ENCODE measurements at regions not wholly inside any gene's neighbourhood (a gene's known extent, or its start where the extent isn't known, plus 50 kb on each side); places are given as distances from the start of the nearest gene placed in this dataset.

DNA sequence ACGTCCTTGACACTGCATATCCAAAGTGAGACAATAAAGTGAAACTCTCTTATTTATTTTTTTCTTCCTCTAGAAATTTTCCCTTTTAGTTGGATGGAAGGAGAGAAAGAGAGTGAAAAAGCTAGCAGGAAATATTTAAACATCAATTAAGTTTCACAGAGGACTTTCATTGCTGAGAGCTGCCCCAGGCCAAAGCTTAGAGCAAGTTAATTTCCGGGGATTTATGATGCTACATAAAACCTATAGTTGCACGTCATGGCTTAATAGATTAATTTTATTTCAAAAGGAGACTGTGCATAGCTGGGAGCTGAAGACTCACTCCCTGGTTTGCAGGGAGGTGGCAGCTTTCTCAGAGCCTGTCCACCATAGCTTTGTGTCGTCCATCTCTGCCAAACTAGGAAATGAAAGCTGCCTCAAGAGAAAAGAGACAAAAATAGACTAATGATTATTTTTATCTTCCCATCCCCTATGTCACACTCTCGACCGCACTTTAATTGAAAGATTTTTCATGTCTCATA is 323.3 kb upstream of the RAB6C start:
- DNase-seq (ENCODE audit: low read depth) = no peak
- H3K4me3 ChIP-seq (replicated peaks; ENCODE audit: low read depth, low read length) = no peak overlapping the region
- TF ChIP-seq, protein P1, sequence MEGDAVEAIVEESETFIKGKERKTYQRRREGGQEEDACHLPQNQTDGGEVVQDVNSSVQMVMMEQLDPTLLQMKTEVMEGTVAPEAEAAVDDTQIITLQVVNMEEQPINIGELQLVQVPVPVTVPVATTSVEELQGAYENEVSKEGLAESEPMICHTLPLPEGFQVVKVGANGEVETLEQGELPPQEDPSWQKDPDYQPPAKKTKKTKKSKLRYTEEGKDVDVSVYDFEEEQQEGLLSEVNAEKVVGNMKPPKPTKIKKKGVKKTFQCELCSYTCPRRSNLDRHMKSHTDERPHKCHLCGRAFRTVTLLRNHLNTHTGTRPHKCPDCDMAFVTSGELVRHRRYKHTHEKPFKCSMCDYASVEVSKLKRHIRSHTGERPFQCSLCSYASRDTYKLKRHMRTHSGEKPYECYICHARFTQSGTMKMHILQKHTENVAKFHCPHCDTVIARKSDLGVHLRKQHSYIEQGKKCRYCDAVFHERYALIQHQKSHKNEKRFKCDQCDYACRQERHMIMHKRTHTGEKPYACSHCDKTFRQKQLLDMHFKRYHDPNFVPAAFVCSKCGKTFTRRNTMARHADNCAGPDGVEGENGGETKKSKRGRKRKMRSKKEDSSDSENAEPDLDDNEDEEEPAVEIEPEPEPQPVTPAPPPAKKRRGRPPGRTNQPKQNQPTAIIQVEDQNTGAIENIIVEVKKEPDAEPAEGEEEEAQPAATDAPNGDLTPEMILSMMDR (IDR thresholded peaks at IDR 0.05; ENCODE audit: low read length, missing control alignments) = no peak

DNA sequence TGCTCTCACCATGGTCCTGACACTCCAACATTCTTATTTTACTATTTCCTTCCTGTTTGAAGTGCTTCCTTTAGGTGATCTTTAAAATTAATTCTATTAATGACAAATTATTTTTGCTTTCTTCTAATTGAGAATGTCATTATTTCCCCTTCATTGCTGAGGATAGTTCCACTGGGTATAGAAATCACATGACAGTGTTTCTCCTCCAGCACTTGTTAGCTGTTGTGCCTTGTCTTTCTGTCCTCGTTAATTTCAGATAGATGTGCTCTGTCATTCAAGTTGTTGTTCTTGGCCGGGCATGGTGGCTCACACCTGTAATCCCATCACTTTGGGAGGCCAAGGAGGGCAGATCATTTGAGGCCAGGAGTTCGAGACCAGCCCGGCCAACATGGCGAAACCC is 321.0 kb upstream of the RAB6C start:
- no peak overlapping the region for H3K4me3 ChIP-seq (replicated peaks; ENCODE audit: low read depth, low read length)
- TF ChIP-seq, protein P1 (IDR thresholded peaks at IDR 0.05; ENCODE audit: low read length, missing control alignments) = no peak
- no peak for DNase-seq (ENCODE audit: low read depth)

- no peak for DNase-seq (ENCODE audit: low read depth)
- no peak overlapping the region for H3K4me3 ChIP-seq (replicated peaks; ENCODE audit: low read depth, low read length)
- TF ChIP-seq, protein P1 (IDR thresholded peaks at IDR 0.05; ENCODE audit: low read length, missing control alignments) = no peak
These were observed 317.5 kb upstream of the RAB6C start for GRCh38 chr2:129661935-129662334.

DNA sequence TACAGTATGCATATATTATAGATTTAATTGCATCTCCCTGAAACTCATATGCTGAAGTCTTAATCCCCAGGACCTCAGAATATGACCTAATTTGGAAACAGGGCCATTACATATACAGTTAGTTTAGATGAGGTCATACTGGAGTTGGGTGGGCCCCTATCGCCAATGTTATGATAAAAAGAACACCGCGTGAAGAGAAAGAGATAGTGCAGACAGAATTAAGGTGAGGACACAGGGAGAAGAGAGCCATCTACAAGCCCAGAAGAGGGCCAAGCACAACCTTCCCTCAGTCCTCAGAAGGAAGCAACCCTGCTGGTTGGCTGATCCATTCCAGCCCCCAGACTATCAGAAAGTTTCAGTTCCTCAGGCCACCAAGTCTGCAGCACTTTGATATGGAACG is 311.9 kb upstream of the RAB6C start:
- no peak for DNase-seq (ENCODE audit: low read depth)
- no peak overlapping the region for H3K4me3 ChIP-seq (replicated peaks; ENCODE audit: low read depth, low read length)
- TF ChIP-seq, protein P1 (IDR thresholded peaks at IDR 0.05; ENCODE audit: low read length, missing control alignments) = no peak

DNA sequence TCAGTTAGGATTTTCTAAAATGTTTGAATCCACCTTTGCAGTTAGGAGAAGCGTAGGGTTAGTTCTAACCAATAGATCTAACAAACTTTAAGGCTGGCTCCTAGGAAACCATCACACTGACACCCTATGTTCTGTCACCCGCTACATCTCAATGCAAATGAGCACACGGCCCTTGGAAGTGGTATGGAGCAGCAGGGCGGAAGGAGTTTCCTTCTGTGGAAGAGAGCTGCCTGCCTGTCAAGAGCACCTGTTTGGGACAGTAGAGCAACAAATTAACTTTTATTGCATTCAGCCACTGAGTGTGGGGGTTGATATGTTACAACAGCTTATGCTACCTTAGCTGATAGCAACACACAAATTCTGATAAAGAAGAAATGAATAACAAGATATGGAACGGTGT is 306.9 kb upstream of the RAB6C start:
- TF ChIP-seq, protein P1 (IDR thresholded peaks at IDR 0.05; ENCODE audit: low read length, missing control alignments) = no peak
- no peak for DNase-seq (ENCODE audit: low read depth)
- no peak overlapping the region for H3K4me3 ChIP-seq (replicated peaks; ENCODE audit: low read depth, low read length)

DNA sequence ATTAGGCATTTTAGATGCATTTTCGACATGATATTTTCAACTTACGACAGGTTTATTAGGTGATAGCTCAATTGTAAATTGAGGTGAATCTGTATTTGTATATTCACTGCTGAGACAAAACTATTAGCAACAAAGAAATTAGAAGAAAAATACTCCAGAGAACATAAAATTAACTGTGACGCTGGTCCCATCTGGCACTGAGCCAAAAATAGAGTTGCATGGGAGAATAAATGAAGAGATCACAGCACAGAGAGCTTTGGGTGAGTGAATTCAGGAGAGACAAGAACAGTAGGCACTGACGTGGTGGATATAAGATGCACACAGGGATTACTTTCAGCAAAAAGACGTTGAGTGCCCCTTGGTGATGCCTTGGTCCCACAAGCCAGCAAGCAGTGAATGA is 306.2 kb upstream of the RAB6C start:
- DNase-seq (ENCODE audit: low read depth) = no peak
- no peak overlapping the region for H3K4me3 ChIP-seq (replicated peaks; ENCODE audit: low read depth, low read length)
- TF ChIP-seq, protein P1 (IDR thresholded peaks at IDR 0.05; ENCODE audit: low read length, missing control alignments) = no peak
